ENCODE measurements at regions not wholly inside any gene's neighbourhood (a gene's known extent, or its start where the extent isn't known, plus 50 kb on each side); places are given as distances from the start of the nearest gene placed in this dataset.

- TF ChIP-seq ZNF263 (CRISPR knock-in tag; IDR thresholded peaks at IDR 0.05): no peak
- TF ChIP-seq ZSCAN21 (CRISPR knock-in tag; IDR thresholded peaks at IDR 0.05; ENCODE audit: borderline replicate concordance): no peak
- TF ChIP-seq MTA3 (CRISPR knock-in tag; IDR thresholded peaks at IDR 0.05): no peak
- TF ChIP-seq ZBTB7B (CRISPR knock-in tag; IDR thresholded peaks at IDR 0.05): no peak
Observed at GRCh38 chr3:102356506-102356905, 78.3 kb upstream of the ZPLD1 start.
